ENCODE measurements at regions not wholly inside any gene's neighbourhood (a gene's known extent, or its start where the extent isn't known, plus 50 kb on each side); places are given as distances from the start of the nearest gene placed in this dataset.

DNA sequence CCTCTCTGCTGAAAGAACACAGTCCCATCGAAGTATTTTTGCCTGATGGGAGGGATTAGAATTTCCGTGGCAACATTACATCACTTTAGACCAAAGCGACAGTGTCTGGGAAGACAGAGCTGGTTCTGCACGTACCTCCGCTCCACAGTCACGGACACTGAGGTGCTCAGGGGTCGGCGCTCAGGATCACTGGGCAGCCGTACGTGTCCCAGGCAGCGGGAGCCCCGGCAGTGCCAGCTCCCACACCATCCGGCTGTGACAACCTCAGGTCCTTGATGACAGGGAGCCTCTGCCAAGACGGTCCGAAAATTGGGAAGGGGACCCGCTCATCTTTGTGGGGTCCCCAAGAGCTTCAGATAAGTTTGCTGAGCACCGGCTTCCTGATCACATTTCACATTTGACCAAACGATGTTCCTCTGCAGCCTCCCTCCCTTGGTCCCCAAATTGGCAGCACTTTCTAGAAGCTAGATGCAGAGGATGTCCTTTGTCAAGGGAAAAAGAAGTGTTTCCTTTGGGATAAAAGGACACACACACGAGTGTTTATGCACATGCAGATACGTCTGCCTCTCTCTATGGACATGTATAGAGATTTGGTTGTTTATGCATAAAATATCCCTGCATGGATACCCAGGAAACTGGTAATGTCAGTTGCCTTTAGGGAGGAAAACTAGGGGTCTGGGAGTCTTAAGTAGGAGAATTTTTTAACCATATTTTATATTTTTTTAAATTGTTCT, 61.6 kb upstream of the LINC01488 start:
- Histone ChIP-seq H3K4me3 (no peak overlapping the region), H3K36me3 (no peaks in the 10 kb centered on the region), H3K27me3 (no peaks in the 10 kb centered on the region), H3K27ac (no peak overlapping the region), H3K4me1 (peaks cover 0 to 35% of the 10 kb centered on the region in 2 donors), H3K9me3 (peaks cover 6 to 7% of the 10 kb centered on the region in 2 donors)
- DNase-seq (ENCODE audit: low spot score) = no peak
- TF ChIP-seq, protein P1, sequence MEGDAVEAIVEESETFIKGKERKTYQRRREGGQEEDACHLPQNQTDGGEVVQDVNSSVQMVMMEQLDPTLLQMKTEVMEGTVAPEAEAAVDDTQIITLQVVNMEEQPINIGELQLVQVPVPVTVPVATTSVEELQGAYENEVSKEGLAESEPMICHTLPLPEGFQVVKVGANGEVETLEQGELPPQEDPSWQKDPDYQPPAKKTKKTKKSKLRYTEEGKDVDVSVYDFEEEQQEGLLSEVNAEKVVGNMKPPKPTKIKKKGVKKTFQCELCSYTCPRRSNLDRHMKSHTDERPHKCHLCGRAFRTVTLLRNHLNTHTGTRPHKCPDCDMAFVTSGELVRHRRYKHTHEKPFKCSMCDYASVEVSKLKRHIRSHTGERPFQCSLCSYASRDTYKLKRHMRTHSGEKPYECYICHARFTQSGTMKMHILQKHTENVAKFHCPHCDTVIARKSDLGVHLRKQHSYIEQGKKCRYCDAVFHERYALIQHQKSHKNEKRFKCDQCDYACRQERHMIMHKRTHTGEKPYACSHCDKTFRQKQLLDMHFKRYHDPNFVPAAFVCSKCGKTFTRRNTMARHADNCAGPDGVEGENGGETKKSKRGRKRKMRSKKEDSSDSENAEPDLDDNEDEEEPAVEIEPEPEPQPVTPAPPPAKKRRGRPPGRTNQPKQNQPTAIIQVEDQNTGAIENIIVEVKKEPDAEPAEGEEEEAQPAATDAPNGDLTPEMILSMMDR (IDR thresholded peaks at IDR 0.05) = no peak

DNA sequence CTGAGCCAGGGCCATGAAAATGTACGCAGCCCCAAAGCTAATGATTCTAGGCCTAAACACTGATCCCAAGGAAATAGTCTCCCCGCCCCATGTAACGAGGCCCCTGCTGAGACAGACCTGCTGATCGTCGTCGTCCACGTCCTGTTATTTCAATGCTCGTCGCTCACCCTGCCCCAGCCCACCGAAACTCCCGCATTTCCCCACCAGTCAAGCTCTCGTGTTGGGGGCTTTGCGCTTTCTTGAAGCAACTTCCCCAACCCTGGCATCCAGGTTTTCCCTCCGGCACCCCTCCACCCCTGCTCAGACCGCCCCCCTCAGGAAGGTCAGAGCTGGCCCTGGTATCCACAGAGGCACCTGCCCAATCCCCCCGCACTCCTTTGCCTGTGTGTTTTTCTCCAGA, 58.8 kb upstream of the LINC01488 start:
- TF ChIP-seq, protein P1 (IDR thresholded peaks at IDR 0.05) = no peak

DNA sequence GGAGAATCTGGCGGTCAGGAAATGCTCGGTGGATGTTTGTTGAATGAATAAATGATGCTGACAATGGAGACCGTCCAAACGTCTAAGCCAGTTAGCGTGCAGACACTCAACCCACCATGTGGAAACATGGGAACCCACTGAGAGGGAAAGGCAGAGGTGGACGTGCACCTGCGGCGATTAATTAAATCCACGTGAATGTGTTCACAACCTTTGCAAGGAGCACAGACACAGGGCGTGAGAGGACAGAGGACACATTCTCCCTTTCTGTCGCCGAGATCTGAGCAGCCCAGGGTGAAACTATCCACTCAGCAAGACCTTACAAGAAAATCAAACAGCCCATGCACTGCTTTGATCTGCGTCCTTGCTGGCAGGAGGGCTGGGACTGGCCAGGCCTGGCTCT, 58.3 kb upstream of the LINC01488 start:
- H3K9me3 ChIP-seq = peaks cover 10 to 14% of the 10 kb centered on the region in 2 donors
- peaks cover 0 to 13% of the 10 kb centered on the region in 2 donors for H3K4me1 ChIP-seq
- DNase-seq (ENCODE audit: low spot score) = no peak
- no peaks in the 10 kb centered on the region for H3K27me3 ChIP-seq
- H3K4me3 ChIP-seq = no peak overlapping the region
- H3K36me3 ChIP-seq = no peaks in the 10 kb centered on the region
- TF ChIP-seq, protein P1 (IDR thresholded peaks at IDR 0.05) = no peak
- H3K27ac ChIP-seq = no peak overlapping the region

More for the DNA sequence above, 58.8 kb upstream of the LINC01488 start:
- Histone ChIP-seq H3K4me3 (no peak overlapping the region), H3K36me3 (no peaks in the 10 kb centered on the region), H3K27me3 (no peaks in the 10 kb centered on the region), H3K27ac (no peak overlapping the region), H3K4me1 (peaks cover 0 to 13% of the 10 kb centered on the region in 2 donors), H3K9me3 (peaks cover 10 to 14% of the 10 kb centered on the region in 2 donors)
- DNase-seq (ENCODE audit: low spot score) = no peak

DNA sequence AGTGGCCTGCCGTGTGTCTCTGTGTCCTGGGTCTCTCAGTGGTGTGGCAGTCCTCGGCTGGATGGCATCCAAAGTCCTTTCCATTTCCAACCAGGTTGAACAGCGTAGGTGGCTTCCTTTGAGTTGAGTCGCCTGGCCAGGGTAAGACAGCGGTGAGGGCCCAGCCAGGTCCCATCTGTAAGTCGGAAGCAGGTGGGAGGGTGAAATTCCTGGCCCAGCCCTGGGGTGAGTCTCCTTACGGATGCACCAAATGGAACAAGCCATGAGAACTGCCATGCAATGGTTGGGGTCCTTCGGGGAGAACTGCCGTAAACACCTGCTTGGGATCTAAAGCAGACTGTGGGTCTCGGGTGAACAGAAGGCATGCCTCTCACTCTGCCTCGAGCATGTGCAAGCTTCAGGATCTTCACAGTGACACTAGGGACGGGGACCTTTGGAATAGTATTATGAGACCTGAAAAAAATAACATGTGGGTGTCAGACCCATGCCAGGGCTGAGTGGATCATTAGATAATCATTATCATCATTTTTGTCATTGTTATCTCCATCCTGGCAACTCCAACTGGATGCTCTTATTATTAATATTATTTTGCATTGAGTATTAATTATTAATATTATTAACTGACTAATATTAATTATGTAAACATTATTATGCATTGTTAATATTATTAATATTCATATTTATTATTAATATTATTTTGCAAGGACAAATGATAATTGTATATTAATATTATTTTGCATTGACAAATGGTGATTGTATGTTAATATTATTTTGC, 57.7 kb upstream of the LINC01488 start:
- DNase-seq (ENCODE audit: low spot score) = no peak
- Histone ChIP-seq H3K27ac (no peak overlapping the region), H3K9me3 (peaks cover 10 to 14% of the 10 kb centered on the region in 2 donors), H3K4me1 (peaks cover 0 to 13% of the 10 kb centered on the region in 2 donors), H3K27me3 (no peaks in the 10 kb centered on the region), H3K36me3 (no peaks in the 10 kb centered on the region), H3K4me3 (no peak overlapping the region)
- TF ChIP-seq, protein P1 (IDR thresholded peaks at IDR 0.05) = no peak

DNA sequence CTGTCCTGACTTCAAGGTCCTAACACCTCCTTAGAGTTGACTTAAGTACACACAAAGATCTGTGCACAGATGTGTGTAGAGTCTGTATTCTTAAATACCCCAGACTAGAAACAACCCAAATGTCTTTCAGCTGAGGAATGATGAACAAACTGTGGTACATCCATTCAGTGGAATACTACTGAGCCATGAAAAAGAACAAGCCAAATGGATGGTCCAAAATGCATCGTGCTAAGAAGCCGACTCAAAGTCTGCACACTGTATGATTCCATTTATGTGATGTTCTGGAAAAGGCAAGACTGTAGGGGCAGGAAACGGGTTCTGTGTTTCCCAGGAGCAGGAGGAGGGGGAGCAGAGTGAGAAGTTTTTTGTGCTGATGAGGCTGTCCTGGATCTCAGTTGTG, 56.7 kb upstream of the LINC01488 start:
- H3K27me3 ChIP-seq = no peaks in the 10 kb centered on the region
- H3K36me3 ChIP-seq = no peaks in the 10 kb centered on the region
- H3K4me3 ChIP-seq = no peak overlapping the region
- TF ChIP-seq, protein P1 (IDR thresholded peaks at IDR 0.05) = no peak
- DNase-seq (ENCODE audit: low spot score) = no peak
- peaks cover 0 to 12% of the 10 kb centered on the region in 2 donors for H3K4me1 ChIP-seq
- no peak overlapping the region for H3K27ac ChIP-seq
- H3K9me3 ChIP-seq = peaks cover 10 to 14% of the 10 kb centered on the region in 2 donors

All from right atrium auricular region (tissue), 2 donors.